Ureter (tissue), 1 donor: ENCODE measurements at regions not wholly inside any gene's neighbourhood (a gene's known extent, or its start where the extent isn't known, plus 50 kb on each side); places are given as distances from the start of the nearest gene placed in this dataset.

ENCODE experiments used
- DNase-seq: peaks from one replicate; pipeline ENCODE4 v3.0.0-alpha.2; 2020; ENCODE audit warnings: low spot score
- donor health status: DM: yes; HTN: yes; CAD: no.

GRCh38 chr4:19416146-19416545 is 835.6 kb upstream of the SLIT2 start:
- no peak for DNase-seq

- no peak for DNase-seq
These were observed 843.2 kb upstream of the SLIT2 start for GRCh38 chr4:19408490-19408889.

- no peak for DNase-seq
These were observed 844.9 kb upstream of the SLIT2 start for GRCh38 chr4:19406789-19407188.

GRCh38 chr4:19403786-19404370 is 847.8 kb upstream of the SLIT2 start:
- DNase-seq, result no peak

- no peak for DNase-seq
These were observed 849.1 kb upstream of the SLIT2 start for GRCh38 chr4:19402581-19403065.

- DNase-seq, result no peak
These were observed 850.2 kb upstream of the SLIT2 start for GRCh38 chr4:19401301-19402080.

- no peak for DNase-seq
These were observed 850.9 kb upstream of the SLIT2 start for GRCh38 chr4:19400820-19401219.

GRCh38 chr4:19399001-19399400 is 852.7 kb upstream of the SLIT2 start:
- no peak for DNase-seq

GRCh38 chr4:19386786-19387185 is 864.9 kb upstream of the SLIT2 start:
- DNase-seq, result no peak

- DNase-seq, result no peak
These were observed 868.5 kb upstream of the SLIT2 start for GRCh38 chr4:19382993-19383756.

GRCh38 chr4:19381068-19381467 is 870.6 kb upstream of the SLIT2 start:
- DNase-seq, result no peak

- DNase-seq, result no peak
These were observed 871.1 kb upstream of the SLIT2 start for GRCh38 chr4:19380600-19380999.

GRCh38 chr4:19379191-19379708 is 872.5 kb upstream of the SLIT2 start:
- no peak for DNase-seq

GRCh38 chr4:19375931-19376330 is 875.8 kb upstream of the SLIT2 start:
- no peak for DNase-seq

GRCh38 chr4:19375136-19375804 is 876.4 kb upstream of the SLIT2 start:
- DNase-seq, result no peak

- no peak for DNase-seq
These were observed 879.3 kb upstream of the SLIT2 start for GRCh38 chr4:19372390-19372789.

GRCh38 chr4:19368800-19369199 is 882.9 kb upstream of the SLIT2 start:
- DNase-seq, result no peak

- no peak for DNase-seq
These were observed 884.8 kb upstream of the SLIT2 start for GRCh38 chr4:19366916-19367315.

- no peak for DNase-seq
These were observed 893.7 kb upstream of the SLIT2 start for GRCh38 chr4:19358015-19358414.

- DNase-seq, result no peak
These were observed 902.3 kb upstream of the SLIT2 start for GRCh38 chr4:19349416-19349815.

GRCh38 chr4:19348746-19349145 is 903.0 kb upstream of the SLIT2 start:
- no peak for DNase-seq

GRCh38 chr4:19346636-19347035 is 905.1 kb upstream of the SLIT2 start:
- DNase-seq, result no peak
